ENCODE measurements at regions not wholly inside any gene's neighbourhood (a gene's known extent, or its start where the extent isn't known, plus 50 kb on each side); places are given as distances from the start of the nearest gene placed in this dataset.

DNA sequence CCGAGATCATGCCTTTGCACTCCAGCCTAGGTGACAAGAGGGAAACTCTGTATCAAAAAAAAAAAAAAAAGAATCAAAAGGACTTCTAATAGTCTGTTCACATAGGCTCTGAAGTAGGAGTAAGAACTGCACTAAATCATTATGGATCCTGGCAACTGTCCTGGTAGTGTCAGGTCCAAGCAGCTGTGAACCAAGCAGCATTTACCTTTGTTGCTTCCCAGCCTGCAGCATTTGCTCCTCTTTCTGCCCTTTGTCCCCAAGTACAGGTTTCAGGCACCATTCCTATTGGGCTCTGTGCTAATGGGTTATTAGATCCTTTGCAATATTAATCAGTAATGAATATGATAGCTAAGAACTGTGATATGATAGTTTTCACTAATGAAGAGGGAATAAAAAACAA is 77.4 kb upstream of the NBEA start:
- no peak for DNase-seq (ENCODE audit: low read depth)
- TF ChIP-seq, protein P1, sequence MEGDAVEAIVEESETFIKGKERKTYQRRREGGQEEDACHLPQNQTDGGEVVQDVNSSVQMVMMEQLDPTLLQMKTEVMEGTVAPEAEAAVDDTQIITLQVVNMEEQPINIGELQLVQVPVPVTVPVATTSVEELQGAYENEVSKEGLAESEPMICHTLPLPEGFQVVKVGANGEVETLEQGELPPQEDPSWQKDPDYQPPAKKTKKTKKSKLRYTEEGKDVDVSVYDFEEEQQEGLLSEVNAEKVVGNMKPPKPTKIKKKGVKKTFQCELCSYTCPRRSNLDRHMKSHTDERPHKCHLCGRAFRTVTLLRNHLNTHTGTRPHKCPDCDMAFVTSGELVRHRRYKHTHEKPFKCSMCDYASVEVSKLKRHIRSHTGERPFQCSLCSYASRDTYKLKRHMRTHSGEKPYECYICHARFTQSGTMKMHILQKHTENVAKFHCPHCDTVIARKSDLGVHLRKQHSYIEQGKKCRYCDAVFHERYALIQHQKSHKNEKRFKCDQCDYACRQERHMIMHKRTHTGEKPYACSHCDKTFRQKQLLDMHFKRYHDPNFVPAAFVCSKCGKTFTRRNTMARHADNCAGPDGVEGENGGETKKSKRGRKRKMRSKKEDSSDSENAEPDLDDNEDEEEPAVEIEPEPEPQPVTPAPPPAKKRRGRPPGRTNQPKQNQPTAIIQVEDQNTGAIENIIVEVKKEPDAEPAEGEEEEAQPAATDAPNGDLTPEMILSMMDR (IDR thresholded peaks at IDR 0.05; ENCODE audit: insufficient read depth, low read length): no peak
- no peak overlapping the region for H3K4me3 ChIP-seq (ENCODE audit: low read depth, low read length)

- TF ChIP-seq, protein P1 (IDR thresholded peaks at IDR 0.05; ENCODE audit: insufficient read depth, low read length): no peak
- H3K4me3 ChIP-seq (ENCODE audit: low read depth, low read length): no peak overlapping the region
Observed at GRCh38 chr13:34867590-34867989, 74.5 kb upstream of the NBEA start.

DNA sequence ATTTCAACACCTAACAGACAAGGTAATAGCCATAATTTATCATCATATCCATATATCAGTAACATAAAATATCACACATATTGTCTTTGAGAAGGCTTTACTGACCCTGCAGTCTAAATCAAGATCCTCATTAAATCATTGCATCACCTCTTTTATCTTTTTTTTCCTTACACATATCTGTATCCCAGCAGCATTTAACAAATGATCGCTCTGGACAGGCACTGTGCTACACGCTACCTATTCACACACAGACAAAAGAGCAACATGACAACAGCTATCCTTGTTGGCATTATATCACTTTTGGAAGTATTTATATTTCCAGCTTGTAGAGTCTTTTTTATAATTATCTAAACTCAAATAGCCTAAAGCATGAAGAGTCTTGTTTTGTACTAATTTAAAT is 73.3 kb upstream of the NBEA start:
- DNase-seq (ENCODE audit: low read depth): no peak
- TF ChIP-seq, protein P1 (IDR thresholded peaks at IDR 0.05; ENCODE audit: insufficient read depth, low read length): no peak
- H3K4me3 ChIP-seq (ENCODE audit: low read depth, low read length): no peak overlapping the region

More at GRCh38 chr13:34867590-34867989, 74.5 kb upstream of the NBEA start:
- DNase-seq (ENCODE audit: low read depth): no peak

GRCh38 chr13:34869696-34870095 is 72.4 kb upstream of the NBEA start:
- DNase-seq (ENCODE audit: low read depth): no peak
- TF ChIP-seq, protein P1 (IDR thresholded peaks at IDR 0.05; ENCODE audit: insufficient read depth, low read length): no peak
- no peak overlapping the region for H3K4me3 ChIP-seq (ENCODE audit: low read depth, low read length)

- TF ChIP-seq, protein P1 (IDR thresholded peaks at IDR 0.05; ENCODE audit: insufficient read depth, low read length): no peak
- no peak overlapping the region for H3K4me3 ChIP-seq (ENCODE audit: low read depth, low read length)
- DNase-seq (ENCODE audit: low read depth): no peak
Observed at GRCh38 chr13:34878329-34878728, 63.7 kb upstream of the NBEA start.

GRCh38 chr13:34879851-34880250 is 62.2 kb upstream of the NBEA start:
- DNase-seq (ENCODE audit: low read depth): no peak
- no peak overlapping the region for H3K4me3 ChIP-seq (ENCODE audit: low read depth, low read length)
- TF ChIP-seq, protein P1 (IDR thresholded peaks at IDR 0.05; ENCODE audit: insufficient read depth, low read length): no peak

DNA sequence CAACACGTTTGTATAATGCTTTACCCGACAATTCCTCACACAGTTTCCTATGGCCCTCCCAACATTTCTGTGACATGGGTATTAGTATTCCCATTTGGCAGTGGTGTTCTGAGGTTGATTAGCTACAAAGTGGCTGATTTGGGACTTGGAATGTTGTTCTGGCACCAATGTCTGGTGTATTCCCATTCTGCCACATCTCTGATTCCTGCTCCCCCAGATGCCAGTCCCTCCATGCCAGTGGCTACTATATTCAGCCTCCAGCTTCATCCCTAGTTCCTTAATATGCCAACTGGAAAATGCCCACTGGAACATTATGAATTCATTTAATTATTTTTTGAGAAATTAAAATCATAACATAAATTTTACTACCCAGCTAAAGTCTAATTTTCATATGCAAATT is 60.6 kb upstream of the NBEA start:
- no peak for DNase-seq (ENCODE audit: low read depth)
- TF ChIP-seq, protein P1 (IDR thresholded peaks at IDR 0.05; ENCODE audit: insufficient read depth, low read length): no peak
- no peak overlapping the region for H3K4me3 ChIP-seq (ENCODE audit: low read depth, low read length)
